H54 (cell line): ENCODE measurements at regions not wholly inside any gene's neighbourhood (a gene's known extent, or its start where the extent isn't known, plus 50 kb on each side); places are given as distances from the start of the nearest gene placed in this dataset.
"Not testable (repeated sequence)": the region's sequence is repeated elsewhere in the genome, so short reads cannot be mapped to it uniquely, and the experiment has no call there.

Experiments
- DNase-seq: peaks from one replicate; pipeline ENCODE4 v3.0.0; 2011; ENCODE audit warnings: low spot score, mixed read lengths; ENCODE audit not compliant: insufficient read length
- FAIRE-seq: peaks from 3 replicates; lab custom pipeline; 2011; peaks lifted over from hg19 to GRCh38; lab: Jason Lieb, UNC
- POLR2A ChIP-seq: IDR thresholded peaks from 2 replicates; pipeline ENCODE4 v1.6.1; 2011; ENCODE audit warnings: low read depth, mild to moderate bottlenecking, low read length

GRCh38 chr5:121628783-121629182 lies 222.9 kb upstream of the FTMT start:
- TF ChIP-seq POLR2A = no peak
- DNase-seq (no peak), FAIRE-seq (no peak)

GRCh38 chr5:121630402-121630801 lies 221.3 kb upstream of the FTMT start:
- FAIRE-seq = no peak

GRCh38 chr5:121634946-121635345 lies 216.7 kb upstream of the FTMT start:
- DNase-seq = no peak
- FAIRE-seq = no peak
- TF ChIP-seq POLR2A = no peak

More at GRCh38 chr5:121630402-121630801, 221.3 kb upstream of the FTMT start:
- DNase-seq = no peak
- no peak for TF ChIP-seq POLR2A

- FAIRE-seq = no peak
- no peak for TF ChIP-seq POLR2A
- DNase-seq = no peak
These were observed 213.6 kb upstream of the FTMT start for GRCh38 chr5:121638126-121638525.

- no peak for TF ChIP-seq POLR2A
- no peak for FAIRE-seq
- no peak for DNase-seq
These were observed 211.4 kb upstream of the FTMT start for GRCh38 chr5:121640298-121640697.

- FAIRE-seq = no peak
- no peak for DNase-seq
- no peak for TF ChIP-seq POLR2A
These were observed 193.5 kb upstream of the FTMT start for GRCh38 chr5:121658221-121658620.

- TF ChIP-seq POLR2A = no peak
- DNase-seq = no peak
- no peak for FAIRE-seq
These were observed 191.5 kb upstream of the FTMT start for GRCh38 chr5:121660142-121660541.

- not testable (repeated sequence) for DNase-seq, FAIRE-seq
These were observed 186.1 kb upstream of the FTMT start for GRCh38 chr5:121665542-121665941.

- FAIRE-seq (no peak), DNase-seq (no peak)
- TF ChIP-seq POLR2A = no peak
These were observed 184.4 kb upstream of the FTMT start for GRCh38 chr5:121667292-121667691.

GRCh38 chr5:121668635-121669034 lies 183.0 kb upstream of the FTMT start:
- no peak for FAIRE-seq
- no peak for TF ChIP-seq POLR2A

GRCh38 chr5:121671624-121672023 lies 180.1 kb upstream of the FTMT start:
- TF ChIP-seq POLR2A = no peak
- DNase-seq (no peak), FAIRE-seq (no peak)

More at GRCh38 chr5:121668635-121669034, 183.0 kb upstream of the FTMT start:
- DNase-seq = peak; percentile 5

GRCh38 chr5:121675924-121676323 lies 175.8 kb upstream of the FTMT start:
- TF ChIP-seq POLR2A = no peak
- no peak for DNase-seq
- FAIRE-seq = no peak

GRCh38 chr5:121681229-121681855 lies 170.3 kb upstream of the FTMT start:
- no peak for TF ChIP-seq POLR2A
- DNase-seq (no peak), FAIRE-seq (no peak)

GRCh38 chr5:121688126-121688525 lies 163.6 kb upstream of the FTMT start:
- TF ChIP-seq POLR2A = no peak
- no peak for DNase-seq
- no peak for FAIRE-seq

- TF ChIP-seq POLR2A = no peak
- FAIRE-seq = no peak
- no peak for DNase-seq
These were observed 162.9 kb upstream of the FTMT start for GRCh38 chr5:121688781-121689180.
